DND-41 (cell line): ENCODE measurements at regions not wholly inside any gene's neighbourhood (a gene's known extent, or its start where the extent isn't known, plus 50 kb on each side); places are given as distances from the start of the nearest gene placed in this dataset.

ENCODE experiments used
- EZH2 ChIP-seq: IDR thresholded peaks from 3 replicates; pipeline ENCODE4 v1.6.1; 2012; ENCODE audit warnings: borderline replicate concordance, low read depth, mild to moderate bottlenecking, moderate library complexity, low read length, inconsistent platforms; ENCODE audit not compliant: severe bottlenecking
- TF ChIP-seq, protein P1 (sequence below): IDR thresholded peaks from 2 replicates; pipeline ENCODE4 v1.5.1; 2012; ENCODE audit warnings: borderline replicate concordance, low read length, moderate library complexity, mild to moderate bottlenecking; ENCODE audit not compliant: poor library complexity, severe bottlenecking; ENCODE audit errors: extremely low read depth

DNA sequence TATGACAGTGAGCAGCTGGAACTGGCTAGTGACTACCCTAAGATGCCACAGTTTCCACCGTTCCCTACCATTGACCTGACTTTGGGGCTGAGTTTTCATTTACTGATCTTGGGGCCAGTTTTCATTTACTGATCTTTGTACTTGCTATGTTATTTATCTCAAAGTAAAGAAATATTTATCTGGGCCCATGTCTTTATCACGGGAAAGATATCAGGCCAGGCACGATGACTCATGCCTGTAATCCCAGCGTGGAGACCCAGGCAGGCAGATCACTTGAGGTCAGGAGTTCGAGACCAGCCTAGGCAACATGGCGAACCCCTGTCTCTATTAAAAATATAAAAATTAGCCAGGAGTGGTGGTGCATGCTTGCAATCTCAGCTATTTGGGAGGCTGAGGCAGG lies 83.5 kb downstream of the EOMES start:
- TF ChIP-seq, protein P1, sequence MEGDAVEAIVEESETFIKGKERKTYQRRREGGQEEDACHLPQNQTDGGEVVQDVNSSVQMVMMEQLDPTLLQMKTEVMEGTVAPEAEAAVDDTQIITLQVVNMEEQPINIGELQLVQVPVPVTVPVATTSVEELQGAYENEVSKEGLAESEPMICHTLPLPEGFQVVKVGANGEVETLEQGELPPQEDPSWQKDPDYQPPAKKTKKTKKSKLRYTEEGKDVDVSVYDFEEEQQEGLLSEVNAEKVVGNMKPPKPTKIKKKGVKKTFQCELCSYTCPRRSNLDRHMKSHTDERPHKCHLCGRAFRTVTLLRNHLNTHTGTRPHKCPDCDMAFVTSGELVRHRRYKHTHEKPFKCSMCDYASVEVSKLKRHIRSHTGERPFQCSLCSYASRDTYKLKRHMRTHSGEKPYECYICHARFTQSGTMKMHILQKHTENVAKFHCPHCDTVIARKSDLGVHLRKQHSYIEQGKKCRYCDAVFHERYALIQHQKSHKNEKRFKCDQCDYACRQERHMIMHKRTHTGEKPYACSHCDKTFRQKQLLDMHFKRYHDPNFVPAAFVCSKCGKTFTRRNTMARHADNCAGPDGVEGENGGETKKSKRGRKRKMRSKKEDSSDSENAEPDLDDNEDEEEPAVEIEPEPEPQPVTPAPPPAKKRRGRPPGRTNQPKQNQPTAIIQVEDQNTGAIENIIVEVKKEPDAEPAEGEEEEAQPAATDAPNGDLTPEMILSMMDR, result no peak
- no peak for TF ChIP-seq EZH2
